ENCODE measurements at regions not wholly inside any gene's neighbourhood (a gene's known extent, or its start where the extent isn't known, plus 50 kb on each side); places are given as distances from the start of the nearest gene placed in this dataset.
"Not testable (repeated sequence)": the region's sequence is repeated elsewhere in the genome, so short reads cannot be mapped to it uniquely, and the experiment has no call there.

DNA sequence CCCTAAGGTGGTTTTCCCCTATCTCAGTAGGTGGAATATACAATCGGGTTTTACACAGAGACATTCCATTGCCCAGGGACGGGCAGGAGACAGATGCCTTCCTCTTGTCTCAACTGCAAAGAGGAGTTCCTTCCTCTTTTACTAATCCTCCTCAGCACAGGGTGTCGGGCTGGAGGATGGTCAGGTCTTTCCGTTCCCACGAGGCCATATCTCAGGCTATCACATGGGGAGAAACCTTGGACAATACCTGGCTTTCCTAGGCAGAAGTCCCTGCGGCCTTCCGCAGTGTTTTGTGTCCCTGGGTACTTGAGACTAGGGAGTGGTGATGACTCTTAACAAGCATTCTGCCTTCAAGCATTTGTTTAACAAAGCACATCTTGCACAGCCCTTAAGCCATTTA, 555.8 kb downstream of the HTR7 start:
- H3K4me3 Mint-ChIP-seq, H3K4me1 Mint-ChIP-seq, DNase-seq, H3K36me3 Mint-ChIP-seq, H3K9me3 Mint-ChIP-seq, H3K27ac Mint-ChIP-seq, POLR2A ChIA-PET, ATAC-seq: not testable (repeated sequence)
- H3K27me3 Mint-ChIP-seq = peaks cover 0 to 13% (median 0%) of the 10 kb centered on the region in 5 donors

DNA sequence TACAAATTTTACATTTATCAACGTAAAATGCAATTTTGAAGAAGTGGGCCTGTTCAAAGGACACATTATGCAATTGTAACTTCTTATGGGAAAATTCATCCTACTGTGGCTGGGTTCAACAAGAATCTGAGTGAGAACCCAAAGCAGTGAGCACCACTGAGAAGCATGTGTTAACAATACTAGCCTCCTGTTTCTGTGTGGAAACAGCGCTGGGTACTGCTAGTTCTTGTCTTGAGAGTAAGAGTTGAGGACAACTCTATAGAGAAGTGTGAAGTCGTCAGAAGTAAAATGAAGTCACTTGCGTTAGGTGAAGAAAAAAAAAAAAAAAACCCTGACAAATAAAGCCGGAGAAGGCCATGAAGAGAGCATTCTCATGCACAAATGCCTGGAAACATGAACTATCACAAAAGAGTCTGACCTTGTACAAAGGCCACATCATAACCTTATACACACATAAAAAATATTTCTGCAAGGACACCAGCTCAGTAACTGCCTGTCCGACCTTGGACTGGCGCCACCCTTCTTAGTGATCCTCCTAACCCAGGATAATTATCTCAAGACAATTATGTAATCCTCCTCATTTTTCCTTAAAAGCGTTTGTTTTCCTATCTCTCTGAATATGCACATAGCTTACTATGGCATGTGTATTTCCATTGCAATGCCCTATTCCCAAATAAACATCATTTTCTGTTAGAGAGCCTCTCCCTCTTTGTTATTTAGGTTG, 554.9 kb downstream of the HTR7 start:
- Mint-ChIP-seq H3K27ac (no peak overlapping the region), H3K27me3 (peaks cover 0 to 8% (median 0%) of the 10 kb centered on the region in 5 donors), H3K4me3 (no peak overlapping the region), H3K4me1 (no peaks in the 10 kb centered on the region), H3K36me3 (no peaks in the 10 kb centered on the region), H3K9me3 (no peaks in the 10 kb centered on the region)
- no peak for DNase-seq
- no peak for ATAC-seq
- POLR2A ChIA-PET = no interaction called here

DNA sequence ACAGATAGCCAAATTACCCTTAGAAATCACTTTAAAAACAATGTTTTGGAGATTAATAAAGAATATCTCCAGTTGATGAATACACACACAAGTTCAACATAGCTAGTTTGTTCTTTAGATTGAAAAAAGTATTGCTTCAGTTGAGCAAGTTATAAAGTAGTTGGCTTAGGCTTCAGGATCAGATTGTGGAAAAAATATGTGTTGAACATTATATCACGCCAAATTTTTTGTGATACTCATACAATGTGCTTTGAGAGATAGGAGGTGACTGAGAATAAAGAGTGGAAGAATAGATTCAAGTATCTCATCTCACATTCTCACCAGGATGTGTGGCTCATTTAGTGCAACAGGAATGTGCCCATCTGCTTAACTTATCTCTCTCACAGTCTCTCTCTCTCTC, 553.3 kb downstream of the HTR7 start:
- H3K36me3 Mint-ChIP-seq = no peaks in the 10 kb centered on the region
- POLR2A ChIA-PET = no interaction called here
- DNase-seq (no peak), ATAC-seq (no peak)
- H3K27me3 Mint-ChIP-seq = peaks cover 0 to 4% (median 2%) of the 10 kb centered on the region in 5 donors
- H3K27ac Mint-ChIP-seq = no peak overlapping the region
- no peak overlapping the region for H3K4me3 Mint-ChIP-seq
- H3K4me1 Mint-ChIP-seq = no peaks in the 10 kb centered on the region
- H3K9me3 Mint-ChIP-seq = peaks cover 0 to 8% (median 3%) of the 10 kb centered on the region in 9 donors

GRCh38 chr10:90306187-90306586, 551.7 kb downstream of the HTR7 start:
- Mint-ChIP-seq H3K27ac (no peak overlapping the region), H3K27me3 (peaks cover 0 to 4% (median 2%) of the 10 kb centered on the region in 5 donors), H3K36me3 (no peaks in the 10 kb centered on the region), H3K9me3 (peaks cover 0 to 9% (median 5%) of the 10 kb centered on the region in 9 donors), H3K4me3 (no peak overlapping the region), H3K4me1 (no peaks in the 10 kb centered on the region)
- POLR2A ChIA-PET = no interaction called here
- no peak for DNase-seq
- ATAC-seq = no peak

DNA sequence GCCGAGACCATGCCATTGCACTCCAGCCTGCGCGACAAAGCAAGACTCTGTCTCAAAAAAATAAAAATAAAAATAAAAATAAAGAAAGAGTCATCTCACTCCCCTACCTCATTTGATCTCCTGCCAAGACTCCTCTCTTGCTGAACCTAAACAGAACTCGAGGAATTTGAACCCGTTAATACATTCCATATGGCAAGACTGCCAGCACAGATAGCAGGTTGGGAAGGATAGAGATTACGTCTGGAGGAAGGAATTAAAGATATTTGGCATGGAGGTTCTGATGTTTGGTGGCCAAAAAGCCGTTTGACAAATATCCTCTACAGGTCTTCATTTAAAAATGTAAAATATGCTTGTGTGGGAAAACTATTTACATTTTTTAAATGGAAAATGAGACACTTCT, 549.6 kb downstream of the HTR7 start:
- H3K36me3 Mint-ChIP-seq = no peaks in the 10 kb centered on the region
- H3K4me1 Mint-ChIP-seq = no peaks in the 10 kb centered on the region
- POLR2A ChIA-PET = no interaction called here
- DNase-seq = no peak
- peaks cover 0 to 9% (median 5%) of the 10 kb centered on the region in 9 donors for H3K9me3 Mint-ChIP-seq
- H3K4me3 Mint-ChIP-seq = no peak overlapping the region
- no peak overlapping the region for H3K27ac Mint-ChIP-seq
- ATAC-seq = no peak
- peaks cover 0 to 4% (median 2%) of the 10 kb centered on the region in 5 donors for H3K27me3 Mint-ChIP-seq

GRCh38 chr10:90313576-90314325, 544.1 kb downstream of the HTR7 start:
- Mint-ChIP-seq H3K9me3 (peaks cover 0 to 16% (median 3%) of the 10 kb centered on the region in 9 donors), H3K27ac (no peak overlapping the region), H3K36me3 (no peaks in the 10 kb centered on the region), H3K4me1 (no peaks in the 10 kb centered on the region), H3K4me3 (no peak overlapping the region), H3K27me3 (peaks cover 0 to 3% (median 1%) of the 10 kb centered on the region in 5 donors)
- POLR2A ChIA-PET = no interaction called here
- DNase-seq = no peak
- no peak for ATAC-seq

DNA sequence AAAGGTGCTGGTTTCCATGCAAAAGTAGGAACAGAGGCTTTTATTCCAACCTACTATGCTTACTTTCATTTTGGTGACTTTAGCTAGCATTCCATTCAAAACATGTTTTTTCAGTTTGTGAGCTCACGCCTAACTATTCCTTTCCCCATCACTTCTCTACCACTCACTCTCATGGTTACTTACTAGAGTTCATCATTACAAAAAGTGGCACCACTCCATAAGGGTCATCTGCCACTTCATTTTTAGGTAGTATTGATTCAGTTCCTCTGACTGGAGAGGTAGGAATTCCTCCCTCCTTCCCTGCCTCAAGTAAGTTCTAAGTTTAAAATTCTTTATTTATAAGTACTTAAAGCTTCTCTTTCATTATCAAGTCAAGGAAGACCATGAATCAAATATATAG, 543.1 kb downstream of the HTR7 start:
- Mint-ChIP-seq H3K4me1 (no peaks in the 10 kb centered on the region), H3K27me3 (peaks cover 0 to 6% (median 0%) of the 10 kb centered on the region in 5 donors), H3K9me3 (peaks cover 0 to 19% (median 0%) of the 10 kb centered on the region in 9 donors), H3K27ac (no peak overlapping the region), H3K36me3 (no peaks in the 10 kb centered on the region), H3K4me3 (no peak overlapping the region)
- no peak for ATAC-seq
- POLR2A ChIA-PET = no interaction called here
- no peak for DNase-seq

DNA sequence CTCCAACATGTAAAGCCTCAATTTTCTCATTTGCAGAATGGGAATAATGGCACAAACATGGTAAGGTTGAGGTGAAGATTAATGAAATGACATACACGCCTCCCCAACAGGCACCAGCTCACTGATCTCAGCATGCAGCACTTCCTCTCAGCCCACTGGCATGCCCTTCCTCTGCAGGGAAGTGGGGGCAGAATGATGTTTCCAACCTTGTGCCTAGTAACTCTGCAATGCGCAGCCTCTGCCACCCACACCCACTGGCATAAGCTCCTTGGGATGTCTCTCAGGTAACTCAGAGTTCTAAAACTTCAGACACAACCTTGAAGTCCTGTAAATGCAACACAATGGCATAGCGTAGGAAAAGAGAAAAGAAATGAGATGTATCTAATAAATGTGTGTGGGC, 540.7 kb downstream of the HTR7 start:
- no peak overlapping the region for H3K27ac Mint-ChIP-seq
- peaks cover 0 to 6% (median 1%) of the 10 kb centered on the region in 5 donors for H3K27me3 Mint-ChIP-seq
- POLR2A ChIA-PET = no interaction called here

DNA sequence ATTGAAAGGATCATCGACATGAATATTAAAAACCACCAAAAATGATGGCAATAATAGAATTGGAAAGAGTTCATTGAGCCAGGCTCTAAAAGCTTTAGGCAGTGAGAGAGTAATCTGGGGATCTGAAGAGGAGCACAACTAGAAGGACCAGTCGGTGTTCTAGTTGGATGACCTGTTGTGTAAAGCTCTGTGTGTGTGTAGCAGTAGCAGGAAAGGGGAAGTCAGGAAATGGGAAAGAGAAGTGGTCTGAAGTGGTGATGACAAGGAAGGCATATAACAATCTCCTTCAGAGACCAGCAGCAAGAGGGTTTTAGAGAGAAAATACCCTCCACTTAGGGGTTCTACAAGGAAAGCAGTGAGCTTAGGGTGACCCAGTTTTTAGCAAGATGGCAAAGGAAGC, 539.2 kb downstream of the HTR7 start:
- ATAC-seq = no peak
- POLR2A ChIA-PET = no interaction called here
- H3K4me1 Mint-ChIP-seq = no peaks in the 10 kb centered on the region
- H3K9me3 Mint-ChIP-seq = peaks cover 0 to 13% (median 0%) of the 10 kb centered on the region in 9 donors
- H3K27me3 Mint-ChIP-seq = peaks cover 0 to 6% (median 1%) of the 10 kb centered on the region in 5 donors
- no peak overlapping the region for H3K4me3 Mint-ChIP-seq
- H3K36me3 Mint-ChIP-seq = no peaks in the 10 kb centered on the region
- H3K27ac Mint-ChIP-seq = no peak overlapping the region
- DNase-seq = no peak

More for the DNA sequence above, 540.7 kb downstream of the HTR7 start:
- Mint-ChIP-seq H3K9me3 (peaks cover 0 to 19% (median 0%) of the 10 kb centered on the region in 9 donors), H3K4me1 (no peaks in the 10 kb centered on the region), H3K4me3 (no peak overlapping the region), H3K36me3 (no peaks in the 10 kb centered on the region)
- DNase-seq (no peak), ATAC-seq (no peak)

DNA sequence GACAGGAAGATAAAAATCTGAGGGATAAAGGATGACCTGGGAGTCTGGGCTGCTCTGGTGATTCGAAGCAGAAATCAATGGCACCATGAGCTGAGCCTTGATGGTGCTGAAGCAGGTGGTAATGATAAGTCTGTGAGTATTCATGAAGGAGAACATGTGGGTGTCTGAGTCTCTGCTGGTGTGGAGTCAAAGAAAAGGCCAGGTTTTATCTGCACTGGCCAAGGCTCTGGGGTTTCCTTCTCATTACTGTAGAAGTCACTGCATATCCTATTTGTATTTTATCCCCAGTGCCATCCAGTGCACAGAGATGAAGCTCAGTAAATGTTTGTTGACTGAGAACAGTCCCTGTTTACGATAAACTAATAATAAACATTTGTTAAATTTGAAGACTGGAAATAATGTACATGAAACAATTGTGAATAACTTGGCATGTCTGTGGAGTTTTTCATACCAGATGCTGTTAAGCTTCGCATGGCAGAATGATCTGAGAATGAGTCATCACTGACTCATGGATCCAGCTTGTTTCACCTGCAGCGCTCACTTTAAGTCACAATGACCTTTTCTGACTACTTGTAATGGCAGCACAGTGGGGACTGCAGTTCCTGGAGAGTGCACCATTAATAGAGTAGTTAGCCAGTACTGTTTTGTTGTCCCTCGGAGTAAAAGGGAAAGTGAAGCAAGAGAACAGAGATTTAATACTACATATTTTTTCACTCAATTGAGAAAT, 538.5 kb downstream of the HTR7 start:
- Mint-ChIP-seq H3K36me3 (no peaks in the 10 kb centered on the region), H3K27ac (no peak overlapping the region), H3K9me3 (peaks cover 0 to 19% (median 0%) of the 10 kb centered on the region in 9 donors), H3K27me3 (peaks cover 0 to 6% (median 2%) of the 10 kb centered on the region in 5 donors), H3K4me3 (no peak overlapping the region), H3K4me1 (no peaks in the 10 kb centered on the region)
- POLR2A ChIA-PET = no interaction called here
- DNase-seq = no peak
- no peak for ATAC-seq

GRCh38 chr10:90321132-90321816, 536.6 kb downstream of the HTR7 start:
- peaks cover 0 to 9% (median 4%) of the 10 kb centered on the region in 5 donors for H3K27me3 Mint-ChIP-seq
- no peak for ATAC-seq
- H3K36me3 Mint-ChIP-seq = no peaks in the 10 kb centered on the region
- peaks cover 0 to 19% (median 0%) of the 10 kb centered on the region in 9 donors for H3K9me3 Mint-ChIP-seq
- H3K27ac Mint-ChIP-seq = no peak overlapping the region
- POLR2A ChIA-PET = no interaction called here
- no peaks in the 10 kb centered on the region for H3K4me1 Mint-ChIP-seq
- H3K4me3 Mint-ChIP-seq = no peak overlapping the region
- DNase-seq = no peak

- H3K9me3 Mint-ChIP-seq = peaks cover 0 to 10% (median 0%) of the 10 kb centered on the region in 9 donors
- no peak overlapping the region for H3K27ac Mint-ChIP-seq
- H3K36me3 Mint-ChIP-seq = no peaks in the 10 kb centered on the region
- DNase-seq = no peak
- H3K4me3 Mint-ChIP-seq = no peak overlapping the region
- ATAC-seq = no peak
- H3K4me1 Mint-ChIP-seq = no peaks in the 10 kb centered on the region
- POLR2A ChIA-PET = no interaction called here
- peaks cover 0 to 9% (median 0%) of the 10 kb centered on the region in 5 donors for H3K27me3 Mint-ChIP-seq
Observed at GRCh38 chr10:90326498-90327267, 531.2 kb downstream of the HTR7 start.
